Sigmoid colon (tissue), 4 donors: ENCODE measurements at regions not wholly inside any gene's neighbourhood (a gene's known extent, or its start where the extent isn't known, plus 50 kb on each side); places are given as distances from the start of the nearest gene placed in this dataset.

ENCODE experiments used
- CTCF ChIP-seq, 4 experiments: fragments of 450-650 bp in 3 of 4; fragments of 200-600 bp in 1 of 4; IDR thresholded peaks; one replicate each; pipeline ENCODE4 v1.5.1; 2016 to 2019; ENCODE audit warnings: antibody characterized with exemption in 4 of 4, mild to moderate bottlenecking in 3 of 4, moderate library complexity in 2 of 4
- EP300 ChIP-seq, 4 donors: sonication (generic); formaldehyde crosslinking; IDR thresholded peaks; one replicate each; pipeline ENCODE4 v1.6.1; 2017; ENCODE audit warnings: antibody characterized with exemption in 4 of 4
- POLR2A ChIP-seq, 2 donors: fragments of 450-650 bp; IDR thresholded peaks; one replicate each; pipeline ENCODE4 v1.6.1; 2016; ENCODE audit warnings: antibody characterized with exemption in 2 of 2, mild to moderate bottlenecking in 2 of 2, moderate library complexity in 2 of 2
- POLR2AphosphoS5 ChIP-seq, 4 donors: sonication (generic); formaldehyde crosslinking; IDR thresholded peaks; one replicate each; pipeline ENCODE4 v1.6.1; 2017; ENCODE audit warnings: antibody characterized with exemption in 4 of 4

DNA sequence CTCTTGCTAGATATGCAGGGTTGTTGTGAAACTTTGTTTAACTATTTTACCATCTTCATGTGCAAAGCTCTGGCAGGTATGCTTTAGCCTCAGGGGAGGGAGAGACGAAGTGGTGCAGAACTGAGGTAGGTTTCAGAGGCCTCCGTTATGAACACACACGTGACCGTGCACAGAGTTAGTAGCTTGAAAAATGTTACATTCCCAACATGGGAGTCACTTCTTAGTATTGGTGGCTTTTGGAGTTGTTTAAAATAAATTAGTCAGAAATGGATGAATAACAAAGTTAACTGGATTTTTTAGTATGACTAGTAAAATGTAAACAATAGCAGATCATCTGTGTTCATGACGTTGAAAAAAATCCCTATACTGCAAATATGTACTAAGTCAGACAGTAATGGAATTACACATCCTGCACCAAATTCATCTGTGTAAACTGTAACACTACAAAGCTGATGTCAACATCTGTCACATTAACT lies 279.6 kb downstream of the KLF13 start:
- TF ChIP-seq CTCF (IDR thresholded peaks at IDR 0.05), result no peak
- TF ChIP-seq EP300 (IDR thresholded peaks at IDR 0.05), result no peak
- no peak for TF ChIP-seq POLR2AphosphoS5 (IDR thresholded peaks at IDR 0.05)
- no peak for TF ChIP-seq POLR2A (IDR thresholded peaks at IDR 0.05)
